Tibial nerve (tissue), 4 donors: ENCODE measurements at regions not wholly inside any gene's neighbourhood (a gene's known extent, or its start where the extent isn't known, plus 50 kb on each side); places are given as distances from the start of the nearest gene placed in this dataset.

Experiments
- DNase-seq, 2 donors: peaks; one replicate each; pipeline ENCODE4 v3.0.0-alpha.2; 2019; ENCODE audit warnings: low spot score in 2 of 2
- H3K27ac ChIP-seq, 4 donors: fragments of 200-600 bp; sonication (generic) in 3 of 4; one replicate each; pipeline ENCODE4 v1.5.1; 2017 to 2019; ENCODE audit warnings: mild to moderate bottlenecking in 1 of 4
- H3K27me3 ChIP-seq, 2 donors: fragments of 200-600 bp; sonication (generic) in 1 of 2; one replicate each; pipeline versions ENCODE4 v1.5.1 to v1.6.0; 2017 to 2019
- H3K36me3 ChIP-seq, 3 donors: fragments of 200-600 bp; sonication (generic); one replicate each; pipeline ENCODE4 v1.5.1; 2018 to 2019
- H3K4me1 ChIP-seq, 4 donors: fragments of 200-600 bp; sonication (generic) in 3 of 4; one replicate each; pipeline ENCODE4 v1.5.1; 2017 to 2019
- H3K4me3 ChIP-seq, 4 donors: fragments of 200-600 bp; sonication (generic) in 3 of 4; one replicate each; pipeline ENCODE4 v1.5.1; 2017 to 2019; ENCODE audit warnings: mild to moderate bottlenecking in 1 of 4, moderate library complexity in 1 of 4
- H3K9me3 ChIP-seq, 4 donors: fragments of 200-600 bp; sonication (generic) in 3 of 4; one replicate each; pipeline ENCODE4 v1.5.1; 2017 to 2019
- EP300 ChIP-seq, 2 donors: sonication (generic); formaldehyde crosslinking; IDR thresholded peaks; one replicate each; pipeline ENCODE4 v1.6.1; 2017; ENCODE audit warnings: antibody characterized with exemption in 2 of 2, mild to moderate bottlenecking in 1 of 2
- POLR2A ChIP-seq, 2 donors: fragments of 450-650 bp; IDR thresholded peaks; one replicate each; pipeline ENCODE4 v1.6.1; 2017; ENCODE audit warnings: antibody characterized with exemption in 2 of 2, mild to moderate bottlenecking in 2 of 2, moderate library complexity in 2 of 2
- WGBS, 2 donors: methylation state at CpG; one replicate each; pipeline ENCODE4 v1.1.5; 2018; 5-methylcytosine and 5-hydroxymethylcytosine counted together
- TF ChIP-seq, protein P1 (sequence below), 5 experiments: fragments of 200-600 bp in 3 of 5; fragments of 450-650 bp in 2 of 5; sonication (generic) in 3 of 5; IDR thresholded peaks; one replicate each; pipeline ENCODE4 v1.5.1; 2016 to 2019; ENCODE audit warnings: antibody characterized with exemption in 5 of 5, mild to moderate bottlenecking in 3 of 5, moderate library complexity in 2 of 5

GRCh38 chr13:80633251-80633650, 292.3 kb upstream of the SPRY2 start:
- no peaks in the 10 kb centered on the region for H3K27me3 ChIP-seq
- H3K36me3 ChIP-seq: no peaks in the 10 kb centered on the region
- H3K9me3 ChIP-seq: no peaks in the 10 kb centered on the region
- WGBS, 2 donors: 52 to 61% methylated on average over 1 of the region's 1 CpG
- TF ChIP-seq, protein P1, sequence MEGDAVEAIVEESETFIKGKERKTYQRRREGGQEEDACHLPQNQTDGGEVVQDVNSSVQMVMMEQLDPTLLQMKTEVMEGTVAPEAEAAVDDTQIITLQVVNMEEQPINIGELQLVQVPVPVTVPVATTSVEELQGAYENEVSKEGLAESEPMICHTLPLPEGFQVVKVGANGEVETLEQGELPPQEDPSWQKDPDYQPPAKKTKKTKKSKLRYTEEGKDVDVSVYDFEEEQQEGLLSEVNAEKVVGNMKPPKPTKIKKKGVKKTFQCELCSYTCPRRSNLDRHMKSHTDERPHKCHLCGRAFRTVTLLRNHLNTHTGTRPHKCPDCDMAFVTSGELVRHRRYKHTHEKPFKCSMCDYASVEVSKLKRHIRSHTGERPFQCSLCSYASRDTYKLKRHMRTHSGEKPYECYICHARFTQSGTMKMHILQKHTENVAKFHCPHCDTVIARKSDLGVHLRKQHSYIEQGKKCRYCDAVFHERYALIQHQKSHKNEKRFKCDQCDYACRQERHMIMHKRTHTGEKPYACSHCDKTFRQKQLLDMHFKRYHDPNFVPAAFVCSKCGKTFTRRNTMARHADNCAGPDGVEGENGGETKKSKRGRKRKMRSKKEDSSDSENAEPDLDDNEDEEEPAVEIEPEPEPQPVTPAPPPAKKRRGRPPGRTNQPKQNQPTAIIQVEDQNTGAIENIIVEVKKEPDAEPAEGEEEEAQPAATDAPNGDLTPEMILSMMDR (IDR thresholded peaks at IDR 0.05): no peak
- TF ChIP-seq POLR2A (IDR thresholded peaks at IDR 0.05) (no peak), EP300 (IDR thresholded peaks at IDR 0.05) (no peak)
- no peak for DNase-seq
- no peak overlapping the region for H3K27ac ChIP-seq
- no peak overlapping the region for H3K4me3 ChIP-seq
- peaks cover 0 to 4% (median 2%) of the 10 kb centered on the region in 4 donors for H3K4me1 ChIP-seq

GRCh38 chr13:80630685-80631121, 289.8 kb upstream of the SPRY2 start:
- H3K4me3 ChIP-seq: no peak overlapping the region
- DNase-seq: peak in 1 of 2 donors; percentile 53
- peaks cover 0 to 4% (median 2%) of the 10 kb centered on the region in 4 donors for H3K4me1 ChIP-seq
- peak overlapping the region in 2 of 4 donors; percentile 71 to 79 for H3K27ac ChIP-seq
- H3K9me3 ChIP-seq: no peaks in the 10 kb centered on the region
- H3K27me3 ChIP-seq: no peaks in the 10 kb centered on the region
- TF ChIP-seq EP300 (IDR thresholded peaks at IDR 0.05): peak; percentile 38 to 84
- TF ChIP-seq, protein P1 (IDR thresholded peaks at IDR 0.05): peak in 1 of 5 experiments; percentile 8
- TF ChIP-seq POLR2A (IDR thresholded peaks at IDR 0.05): no peak
- 84 to 87% methylated on average over 3 of the region's 3 CpGs for WGBS, 2 donors
- H3K36me3 ChIP-seq: no peaks in the 10 kb centered on the region

GRCh38 chr13:80618781-80619180, 277.9 kb upstream of the SPRY2 start:
- Histone ChIP-seq H3K27me3 (no peaks in the 10 kb centered on the region), H3K4me1 (no peaks in the 10 kb centered on the region), H3K27ac (no peak overlapping the region), H3K4me3 (no peak overlapping the region), H3K9me3 (no peaks in the 10 kb centered on the region), H3K36me3 (no peaks in the 10 kb centered on the region)
- no peak for DNase-seq
- TF ChIP-seq, protein P1 (IDR thresholded peaks at IDR 0.05): no peak
- TF ChIP-seq POLR2A (IDR thresholded peaks at IDR 0.05) (no peak), EP300 (IDR thresholded peaks at IDR 0.05) (no peak)
- 0 to 82% methylated on average over 1 of the region's 1 CpG for WGBS, 2 donors

GRCh38 chr13:80612804-80613203, 271.9 kb upstream of the SPRY2 start:
- H3K9me3 ChIP-seq: no peaks in the 10 kb centered on the region
- peak overlapping the region in 2 of 4 donors; percentile 14 to 29 for H3K27ac ChIP-seq
- H3K4me1 ChIP-seq: peaks cover 0 to 20% (median 3%) of the 10 kb centered on the region in 4 donors
- TF ChIP-seq EP300 (IDR thresholded peaks at IDR 0.05) (no peak), POLR2A (IDR thresholded peaks at IDR 0.05) (no peak)
- TF ChIP-seq, protein P1 (IDR thresholded peaks at IDR 0.05): no peak
- no peak for DNase-seq
- 37 to 41% methylated on average over 6 of the region's 6 CpGs for WGBS, 2 donors
- H3K4me3 ChIP-seq: no peak overlapping the region
- no peaks in the 10 kb centered on the region for H3K36me3 ChIP-seq
- H3K27me3 ChIP-seq: no peaks in the 10 kb centered on the region

GRCh38 chr13:80611310-80611709, 270.4 kb upstream of the SPRY2 start:
- TF ChIP-seq POLR2A (IDR thresholded peaks at IDR 0.05) (no peak), EP300 (IDR thresholded peaks at IDR 0.05) (no peak)
- TF ChIP-seq, protein P1 (IDR thresholded peaks at IDR 0.05): no peak
- Histone ChIP-seq H3K36me3 (no peaks in the 10 kb centered on the region), H3K27ac (no peak overlapping the region), H3K9me3 (no peaks in the 10 kb centered on the region), H3K4me1 (peaks cover 0 to 24% (median 3%) of the 10 kb centered on the region in 4 donors), H3K4me3 (no peak overlapping the region), H3K27me3 (no peaks in the 10 kb centered on the region)
- no peak for DNase-seq
- WGBS, 2 donors: 97 to 100% methylated on average over 1 of the region's 1 CpG
